Hepatocyte (in vitro differentiated cells): ENCODE measurements at regions not wholly inside any gene's neighbourhood (a gene's known extent, or its start where the extent isn't known, plus 50 kb on each side); places are given as distances from the start of the nearest gene placed in this dataset.

Experiments used
- EZH2 ChIP-seq: fragments of 200-600 bp; sonication (generic); IDR thresholded peaks from 2 replicates; pipeline ENCODE4 v1.6.1; 2016; ENCODE audit warnings: antibody characterized with exemption, mild to moderate bottlenecking, borderline replicate concordance
- EZH2phosphoT487 ChIP-seq: fragments of 200-600 bp; sonication (generic); IDR thresholded peaks from one replicate; pipeline ENCODE4 v1.6.1; 2018; ENCODE audit warnings: antibody characterized with exemption, mild to moderate bottlenecking, low read depth, moderate library complexity; ENCODE audit not compliant: unreplicated experiment, severe bottlenecking
- TF ChIP-seq, protein P1 (sequence below): fragments of 200-600 bp; sonication (generic); IDR thresholded peaks from 2 replicates; pipeline ENCODE4 v1.5.1; 2016; ENCODE audit warnings: antibody characterized with exemption, mild to moderate bottlenecking; ENCODE audit not compliant: poor library complexity

DNA sequence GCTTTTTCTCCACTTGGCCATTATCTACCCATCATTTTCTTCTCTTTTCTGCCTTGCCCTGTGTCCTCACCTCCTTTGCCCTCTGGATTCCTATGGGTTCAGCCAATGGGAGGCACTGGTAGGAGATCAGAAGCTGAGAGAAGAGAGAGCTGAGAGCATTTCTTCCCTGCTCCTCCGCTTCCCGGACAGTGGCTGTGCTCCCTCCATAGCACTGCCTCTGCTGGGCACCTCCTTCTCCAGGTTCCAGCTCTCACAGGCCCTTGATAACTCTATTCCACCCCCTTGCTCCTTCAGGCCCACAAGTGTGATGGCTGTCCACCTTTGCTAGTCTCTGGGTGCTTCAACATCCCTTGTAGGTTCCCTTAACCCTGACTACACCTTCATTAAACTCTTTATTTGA is 79.6 kb downstream of the LSM5 start:
- TF ChIP-seq, protein P1, sequence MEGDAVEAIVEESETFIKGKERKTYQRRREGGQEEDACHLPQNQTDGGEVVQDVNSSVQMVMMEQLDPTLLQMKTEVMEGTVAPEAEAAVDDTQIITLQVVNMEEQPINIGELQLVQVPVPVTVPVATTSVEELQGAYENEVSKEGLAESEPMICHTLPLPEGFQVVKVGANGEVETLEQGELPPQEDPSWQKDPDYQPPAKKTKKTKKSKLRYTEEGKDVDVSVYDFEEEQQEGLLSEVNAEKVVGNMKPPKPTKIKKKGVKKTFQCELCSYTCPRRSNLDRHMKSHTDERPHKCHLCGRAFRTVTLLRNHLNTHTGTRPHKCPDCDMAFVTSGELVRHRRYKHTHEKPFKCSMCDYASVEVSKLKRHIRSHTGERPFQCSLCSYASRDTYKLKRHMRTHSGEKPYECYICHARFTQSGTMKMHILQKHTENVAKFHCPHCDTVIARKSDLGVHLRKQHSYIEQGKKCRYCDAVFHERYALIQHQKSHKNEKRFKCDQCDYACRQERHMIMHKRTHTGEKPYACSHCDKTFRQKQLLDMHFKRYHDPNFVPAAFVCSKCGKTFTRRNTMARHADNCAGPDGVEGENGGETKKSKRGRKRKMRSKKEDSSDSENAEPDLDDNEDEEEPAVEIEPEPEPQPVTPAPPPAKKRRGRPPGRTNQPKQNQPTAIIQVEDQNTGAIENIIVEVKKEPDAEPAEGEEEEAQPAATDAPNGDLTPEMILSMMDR: no peak
- TF ChIP-seq EZH2: no peak
- TF ChIP-seq EZH2phosphoT487: no peak
